Parathyroid adenoma (tissue), 2 donors: ENCODE measurements at regions not wholly inside any gene's neighbourhood (a gene's known extent, or its start where the extent isn't known, plus 50 kb on each side); places are given as distances from the start of the nearest gene placed in this dataset.

Source experiments
- H2AFZ ChIP-seq: fragments of 300-600 bp; sonication (generic); one replicate; pipeline ENCODE4 v1.7.0; 2017; ENCODE audit warnings: antibody characterized with exemption, mild to moderate bottlenecking
- H3K27ac ChIP-seq: fragments of 300-600 bp; sonication (generic); one replicate; pipeline ENCODE4 v1.7.0; 2017
- H3K27me3 ChIP-seq: fragments of 300-600 bp; sonication (generic); one replicate; pipeline ENCODE4 v1.7.0; 2017; ENCODE audit warnings: low read length; ENCODE audit not compliant: control insufficient read depth, insufficient read depth
- H3K36me3 ChIP-seq: fragments of 300-600 bp; sonication (generic); one replicate; pipeline ENCODE4 v1.7.0; 2017; ENCODE audit warnings: low read length; ENCODE audit not compliant: control insufficient read depth, insufficient read depth
- H3K4me1 ChIP-seq: fragments of 300-600 bp; sonication (generic); one replicate; pipeline ENCODE4 v1.7.0; 2017; ENCODE audit warnings: control low read depth
- H3K4me2 ChIP-seq: fragments of 300-600 bp; sonication (generic); one replicate; pipeline ENCODE4 v1.7.0; 2017; ENCODE audit warnings: low read length
- H3K4me3 ChIP-seq: fragments of 300-600 bp; sonication (generic); one replicate; pipeline ENCODE4 v1.7.0; 2017; ENCODE audit warnings: low read depth, low read length
- H3K79me2 ChIP-seq: fragments of 300-600 bp; sonication (generic); one replicate; pipeline ENCODE4 v1.7.0; 2017; ENCODE audit warnings: control low read depth
- H3K9ac ChIP-seq: fragments of 300-600 bp; sonication (generic); one replicate; pipeline ENCODE4 v1.7.0; 2017; ENCODE audit warnings: mild to moderate bottlenecking
- H3K9me3 ChIP-seq: fragments of 300-600 bp; sonication (generic); one replicate; pipeline ENCODE4 v1.7.0; 2017; ENCODE audit warnings: low read length; ENCODE audit not compliant: control insufficient read depth
- CTCF ChIP-seq: fragments of 300-600 bp; sonication (generic); IDR thresholded peaks from one replicate; pipeline ENCODE4 v1.7.0; 2017; ENCODE audit warnings: antibody characterized with exemption, mild to moderate bottlenecking
- donor health status: primary hyperparathyroidism.

GRCh38 chr19:33872445-33873320, 76.0 kb downstream of the KCTD15 start:
- Histone ChIP-seq H3K27ac (no peak overlapping the region), H3K4me2 (no peak overlapping the region), H3K79me2 (no peaks in the 10 kb centered on the region), H3K4me3 (no peak overlapping the region), H3K4me1 (no peaks in the 10 kb centered on the region), H3K36me3 (no peaks in the 10 kb centered on the region), H3K27me3 (no peaks in the 10 kb centered on the region), H3K9me3 (no peaks in the 10 kb centered on the region), H3K9ac (no peak overlapping the region), H2AFZ (no peak overlapping the region)
- no peak for TF ChIP-seq CTCF

- Histone ChIP-seq H3K9ac (no peak overlapping the region), H3K27me3 (no peaks in the 10 kb centered on the region), H3K4me3 (no peak overlapping the region), H3K9me3 (no peaks in the 10 kb centered on the region), H3K36me3 (no peaks in the 10 kb centered on the region), H3K79me2 (no peaks in the 10 kb centered on the region), H2AFZ (no peak overlapping the region), H3K4me2 (no peak overlapping the region), H3K27ac (no peak overlapping the region), H3K4me1 (no peaks in the 10 kb centered on the region)
- no peak for TF ChIP-seq CTCF
Measured at GRCh38 chr19:33875071-33875470, 78.4 kb downstream of the KCTD15 start.

- Histone ChIP-seq H3K9me3 (no peaks in the 10 kb centered on the region), H3K27ac (no peak overlapping the region), H3K4me2 (no peak overlapping the region), H2AFZ (no peak overlapping the region), H3K79me2 (no peaks in the 10 kb centered on the region), H3K4me3 (no peak overlapping the region), H3K9ac (no peak overlapping the region), H3K36me3 (no peaks in the 10 kb centered on the region), H3K4me1 (no peaks in the 10 kb centered on the region), H3K27me3 (no peaks in the 10 kb centered on the region)
- TF ChIP-seq CTCF, result no peak
Measured at GRCh38 chr19:33876192-33876591, 79.5 kb downstream of the KCTD15 start.

DNA sequence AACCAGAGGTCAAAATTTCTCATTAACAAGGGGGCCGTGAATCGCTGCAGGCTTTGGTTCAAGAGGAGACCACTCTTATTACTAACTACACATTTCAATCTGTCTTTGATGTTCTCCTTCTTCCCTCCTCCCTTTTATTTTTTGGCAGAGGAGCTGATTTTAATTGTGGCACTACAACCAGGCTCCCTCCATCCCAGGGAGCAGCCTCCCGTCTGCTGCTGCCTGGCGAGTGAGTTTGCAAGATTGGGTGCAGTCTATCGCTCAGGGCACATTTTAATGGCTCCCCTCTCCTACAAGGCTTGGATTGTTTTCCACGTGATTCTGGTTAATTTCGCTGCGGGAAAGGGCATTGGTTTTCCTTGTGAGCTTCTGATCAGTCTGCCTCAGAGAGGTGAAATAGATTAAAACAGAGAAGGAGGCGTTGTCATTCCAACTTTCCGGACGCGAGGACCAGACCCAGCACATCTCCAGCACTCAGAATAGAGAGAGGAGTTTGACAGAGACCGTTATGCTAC, 81.4 kb downstream of the KCTD15 start:
- Histone ChIP-seq H2AFZ (no peak overlapping the region), H3K27ac (no peak overlapping the region), H3K9ac (no peak overlapping the region), H3K4me3 (no peak overlapping the region), H3K4me2 (no peak overlapping the region), H3K79me2 (no peaks in the 10 kb centered on the region), H3K9me3 (no peaks in the 10 kb centered on the region), H3K27me3 (no peaks in the 10 kb centered on the region), H3K36me3 (no peaks in the 10 kb centered on the region), H3K4me1 (no peaks in the 10 kb centered on the region)
- no peak for TF ChIP-seq CTCF
